Renal cortex interstitium (tissue), 11 donors: ENCODE measurements at regions not wholly inside any gene's neighbourhood (a gene's known extent, or its start where the extent isn't known, plus 50 kb on each side); places are given as distances from the start of the nearest gene placed in this dataset.

Experiments used
- DNase-seq, 11 donors: peaks; one replicate each; pipeline ENCODE4 v3.0.0-alpha.2; 2013; ENCODE audit warnings: low read depth in 9 of 11, low spot score in 4 of 11; ENCODE audit errors: extremely low read depth in 1 of 11

DNA sequence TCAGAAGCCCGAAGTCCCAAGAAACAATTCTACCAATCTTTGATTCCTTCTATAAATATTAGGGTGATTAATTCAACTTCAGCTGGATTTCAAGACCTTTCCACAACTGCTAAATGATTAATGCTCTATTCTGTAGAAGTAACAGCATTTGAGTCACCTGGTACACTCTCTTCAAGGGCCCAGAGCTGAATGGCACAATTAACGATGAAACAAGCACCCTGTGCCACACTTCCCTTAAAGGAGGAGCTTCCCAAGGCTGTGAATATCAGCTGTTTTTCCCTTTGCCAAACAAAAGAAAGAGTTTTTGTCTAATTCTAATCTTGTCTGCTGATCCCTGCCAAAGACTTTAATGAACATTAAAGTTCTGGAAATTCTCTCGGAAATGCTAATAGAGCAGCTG is 56.0 kb downstream of the BOD1L2 start:
- no peak for DNase-seq

DNA sequence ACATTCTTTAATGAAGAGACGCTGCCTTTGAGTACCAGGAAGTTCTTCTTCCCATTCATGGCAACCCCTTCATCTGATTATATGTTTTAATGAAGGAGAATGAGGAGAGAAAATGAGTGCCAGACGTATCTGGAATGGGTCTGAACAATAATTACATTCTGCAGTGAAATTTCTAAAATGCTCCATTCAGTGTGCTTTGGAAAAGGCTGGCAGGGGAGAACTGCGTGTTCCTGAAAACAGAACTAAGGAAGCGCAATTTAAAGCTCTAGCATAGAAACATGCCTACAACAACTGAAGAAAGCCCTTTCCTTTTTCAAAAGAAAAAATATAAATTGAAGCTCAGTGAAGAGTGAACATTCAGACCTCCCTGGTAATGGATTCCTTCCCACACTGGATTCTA is 58.8 kb downstream of the BOD1L2 start:
- no peak for DNase-seq

DNA sequence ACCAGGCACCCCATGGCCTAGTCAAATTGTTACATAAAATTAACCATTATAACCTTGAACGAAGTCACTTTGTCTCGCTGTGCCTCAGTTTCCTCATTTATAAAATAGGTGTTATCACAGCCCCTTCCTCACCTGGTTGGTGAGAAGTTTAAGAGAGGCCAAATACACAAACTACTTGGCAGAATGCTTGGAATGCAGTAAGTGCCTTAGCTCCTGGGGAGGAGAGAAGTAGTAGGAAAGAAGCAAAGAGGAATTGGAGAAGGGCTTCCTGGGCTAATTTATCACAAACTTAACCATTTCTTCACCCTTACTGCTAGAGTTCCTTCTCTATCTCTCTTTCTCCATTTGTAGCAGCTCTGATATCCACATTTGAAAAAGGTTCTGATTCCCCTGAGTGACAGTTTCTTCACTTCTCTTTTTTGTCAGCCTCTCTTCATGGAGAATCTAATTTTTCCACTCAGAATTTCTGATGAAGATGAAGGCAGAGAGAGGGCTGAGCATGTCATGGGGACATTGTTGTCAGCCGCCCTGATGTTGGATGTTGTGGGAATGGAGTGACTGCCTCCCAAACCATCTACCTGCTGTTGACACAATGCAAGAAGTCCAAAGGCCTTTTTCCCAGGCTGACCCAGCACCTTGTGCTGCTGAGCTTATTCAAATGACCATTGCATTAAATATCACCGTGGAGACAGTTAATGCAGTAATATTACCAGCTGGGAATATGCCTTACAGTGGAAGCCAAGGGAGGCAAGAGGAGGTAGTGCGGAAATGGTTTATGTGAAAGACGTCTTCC is 60.4 kb downstream of the BOD1L2 start:
- no peak for DNase-seq

DNA sequence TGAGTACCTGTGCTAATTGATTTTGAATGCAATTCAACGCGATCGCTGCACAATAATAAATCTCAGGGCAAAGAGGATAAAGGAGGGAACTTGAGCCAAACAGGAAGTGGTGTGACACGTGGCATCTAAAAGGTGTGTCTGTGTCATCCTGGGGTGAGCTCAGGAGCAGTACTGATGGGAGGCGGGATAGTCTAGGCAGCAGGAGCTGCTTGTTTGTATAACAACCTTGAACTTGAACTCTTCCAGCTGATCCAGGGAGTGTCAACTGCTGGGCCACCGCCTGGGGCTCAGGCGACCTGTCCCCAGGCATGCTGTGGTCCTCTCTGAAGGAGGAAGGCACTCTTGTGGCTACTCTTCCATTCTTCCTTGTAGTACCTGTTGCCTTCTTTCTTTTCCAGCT is 61.2 kb downstream of the BOD1L2 start:
- DNase-seq = no peak

DNA sequence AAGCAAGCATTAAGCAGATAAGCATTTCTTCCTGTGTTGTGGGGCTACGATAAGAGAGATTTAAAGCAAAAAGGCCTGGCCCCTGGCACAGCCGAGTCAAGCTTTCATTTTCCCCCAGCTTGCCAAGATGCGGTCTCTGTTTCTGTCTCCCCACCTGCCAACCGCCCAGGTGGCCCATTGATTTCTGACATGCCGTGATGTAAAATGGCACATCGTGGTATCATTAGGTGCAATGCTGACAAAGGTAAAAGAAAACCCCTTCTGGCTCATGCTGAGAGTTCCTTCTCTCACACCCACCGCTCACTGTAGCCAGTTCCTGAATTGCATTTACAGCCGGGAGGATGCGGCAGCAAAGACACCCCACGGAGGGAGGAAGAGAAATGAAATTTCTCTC is 62.8 kb downstream of the BOD1L2 start:
- no peak for DNase-seq

DNA sequence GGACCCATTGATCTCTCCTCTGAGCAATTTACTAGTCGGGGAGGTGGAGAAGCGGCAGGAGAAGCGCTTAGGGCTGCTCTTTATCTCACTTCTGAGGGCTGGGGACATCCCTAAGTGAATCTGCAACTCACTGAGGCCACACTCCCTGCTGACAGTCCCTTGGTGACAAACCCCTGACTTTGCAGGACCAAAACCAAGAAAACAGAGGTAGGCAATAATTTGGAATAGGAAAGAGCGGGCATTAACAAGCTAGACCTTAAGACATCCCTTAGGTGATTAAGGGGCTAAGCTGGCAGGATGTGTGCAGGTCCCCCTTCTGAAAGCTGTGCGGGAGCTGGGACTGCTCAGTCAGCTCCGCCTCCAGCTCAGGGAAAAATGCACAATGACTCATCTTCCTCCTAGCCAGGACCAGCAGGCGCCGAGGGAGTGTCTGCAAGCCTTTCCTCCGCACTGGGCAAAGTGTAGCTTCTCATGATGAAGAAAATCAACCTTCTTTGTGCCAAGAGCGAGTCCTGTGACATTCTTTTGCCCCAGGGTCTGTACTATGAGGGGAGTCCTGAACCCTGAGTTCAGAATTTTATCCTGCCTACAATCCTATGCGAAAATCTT is 63.3 kb downstream of the BOD1L2 start:
- peak in 1 of 11 donors; percentile 8 for DNase-seq

DNA sequence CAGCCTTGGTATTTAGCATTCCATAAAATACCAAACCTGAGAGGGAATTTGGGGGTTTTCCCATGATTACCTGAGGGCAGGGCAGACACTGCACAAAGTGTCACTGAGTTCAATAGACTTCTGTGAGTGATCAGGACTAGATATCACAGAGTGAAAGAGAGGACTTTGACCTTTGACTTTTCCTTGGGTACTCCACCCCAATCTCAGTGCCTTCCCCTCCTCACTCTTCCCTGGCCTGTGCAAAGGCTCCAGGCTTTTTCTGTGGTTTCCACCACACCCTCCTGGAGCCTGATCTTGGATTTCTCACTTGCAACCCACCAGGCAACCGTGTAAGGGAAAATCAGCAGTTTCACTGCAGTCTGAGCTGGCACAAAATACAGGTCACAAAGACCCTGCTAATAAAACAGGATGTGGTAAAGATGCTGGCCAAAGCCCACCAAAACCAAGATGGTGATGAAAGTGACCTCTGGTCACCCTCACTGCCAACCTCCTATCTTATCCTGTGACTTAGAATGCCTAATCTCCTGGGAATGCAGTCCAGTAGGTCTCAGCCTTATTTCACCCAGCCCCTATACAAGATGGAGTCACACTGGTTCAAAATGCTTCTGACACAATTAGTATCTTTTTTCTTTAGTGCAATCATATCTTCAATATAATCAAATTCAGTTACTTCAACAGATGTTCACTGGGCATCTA is 64.0 kb downstream of the BOD1L2 start:
- DNase-seq = no peak

DNA sequence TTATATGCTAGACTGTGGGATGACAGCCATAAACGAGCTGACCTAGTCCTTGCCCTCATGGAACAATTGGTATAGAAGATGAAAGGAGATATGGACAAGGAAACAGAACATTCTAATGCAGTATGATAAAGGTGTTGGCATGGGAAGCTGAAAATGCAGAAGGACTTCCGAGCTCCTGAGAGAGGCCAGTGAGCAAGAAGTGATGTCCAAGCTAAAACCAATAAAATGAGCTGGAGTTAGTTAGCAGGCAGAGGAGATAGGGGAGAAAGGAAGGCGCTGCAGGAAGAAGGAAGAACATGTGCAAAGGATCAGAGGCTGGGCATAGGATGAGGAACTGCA is 64.5 kb downstream of the BOD1L2 start:
- no peak for DNase-seq

DNA sequence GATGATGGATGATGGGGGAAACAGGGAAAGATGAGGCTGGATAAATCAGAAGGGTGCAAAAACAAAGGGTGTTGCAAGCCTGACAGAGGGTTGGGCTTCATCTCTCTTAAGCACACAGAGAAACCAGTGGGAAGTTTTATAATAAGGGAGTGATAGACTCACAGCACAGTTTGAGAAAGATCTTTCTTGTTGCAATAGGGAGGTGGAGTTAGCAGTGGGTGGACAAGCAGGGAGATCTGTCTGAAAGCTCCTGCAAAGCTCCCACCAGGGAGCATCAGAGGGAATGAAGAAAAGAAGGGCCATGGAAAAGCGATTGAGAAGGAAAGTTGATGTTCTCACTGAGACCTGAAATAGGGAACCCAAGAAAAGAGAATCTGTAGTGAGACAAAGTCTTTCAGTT is 64.9 kb downstream of the BOD1L2 start:
- no peak for DNase-seq

DNA sequence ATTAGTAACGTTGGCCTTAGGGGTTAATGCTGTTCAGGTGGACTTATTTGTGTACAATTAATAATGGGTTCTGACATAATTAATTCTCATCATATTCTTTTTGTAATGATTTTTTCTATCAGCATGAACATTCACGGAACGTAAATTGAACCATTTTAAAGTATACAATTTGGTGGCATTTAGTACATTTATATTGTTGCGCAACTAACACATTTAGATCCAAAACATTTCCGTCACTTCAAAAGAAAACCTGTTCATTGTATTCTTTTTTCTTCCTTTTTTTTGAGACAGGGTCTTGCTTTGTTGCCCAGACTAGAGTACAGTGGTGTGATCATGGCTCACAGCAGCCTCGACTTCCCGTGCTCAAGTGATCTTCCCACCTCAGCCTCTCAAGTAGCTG is 65.8 kb downstream of the BOD1L2 start:
- DNase-seq = no peak

DNA sequence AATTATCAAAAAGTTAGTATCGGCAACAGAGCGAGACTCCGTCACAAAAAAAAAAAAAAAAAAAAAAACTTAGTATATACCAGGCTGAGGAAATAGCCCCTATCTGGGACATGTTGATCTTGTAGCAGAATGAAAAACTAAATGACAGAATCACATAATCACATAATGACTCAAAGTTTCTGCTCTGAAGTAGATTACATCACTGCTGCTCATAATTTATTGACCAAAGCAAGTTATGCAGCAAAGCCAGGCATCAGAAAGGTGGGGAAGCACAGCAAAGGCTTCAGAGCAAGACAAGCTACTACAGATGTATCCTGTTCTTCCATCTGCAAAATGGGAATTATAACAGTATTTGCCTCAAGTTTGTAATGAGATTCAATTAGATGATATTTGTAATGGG is 68.1 kb downstream of the BOD1L2 start:
- DNase-seq = no peak

DNA sequence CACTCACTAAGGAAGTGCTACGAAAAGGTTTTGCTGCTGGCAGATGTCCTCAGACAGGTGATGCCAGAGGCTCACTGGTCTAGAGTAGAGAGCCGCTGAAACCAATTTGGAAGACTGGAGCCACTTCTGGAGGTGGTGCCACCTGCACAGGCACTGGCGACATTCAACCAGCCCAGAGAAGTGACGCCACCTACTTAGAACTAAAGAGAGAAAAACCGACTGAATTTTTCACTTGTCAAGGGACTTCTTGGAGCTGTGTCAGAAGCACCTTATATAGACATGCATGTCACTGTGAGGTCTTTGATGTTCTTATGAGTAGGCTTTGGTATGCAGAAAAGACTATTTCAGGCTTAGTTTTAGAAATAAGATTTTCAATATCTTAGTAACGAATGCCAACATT is 71.4 kb downstream of the BOD1L2 start:
- DNase-seq = no peak

DNA sequence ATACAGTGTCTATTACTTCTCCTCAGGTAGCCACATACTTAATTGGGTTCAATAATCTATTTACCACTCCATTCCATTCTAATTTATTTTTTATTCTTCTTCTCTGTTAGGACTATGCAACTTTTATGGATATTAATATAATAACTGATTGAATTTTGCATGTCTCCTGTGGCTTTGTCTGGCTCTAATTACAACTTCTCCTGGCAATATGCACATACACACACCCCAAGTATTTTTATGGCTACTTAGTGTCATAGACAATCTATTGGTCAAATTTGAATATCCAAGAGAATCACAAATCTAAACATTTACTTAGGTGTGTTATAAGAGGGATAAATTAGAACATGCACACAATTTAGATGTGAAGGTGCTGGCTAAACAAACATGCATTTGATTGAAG is 73.1 kb downstream of the BOD1L2 start:
- DNase-seq = no peak

DNA sequence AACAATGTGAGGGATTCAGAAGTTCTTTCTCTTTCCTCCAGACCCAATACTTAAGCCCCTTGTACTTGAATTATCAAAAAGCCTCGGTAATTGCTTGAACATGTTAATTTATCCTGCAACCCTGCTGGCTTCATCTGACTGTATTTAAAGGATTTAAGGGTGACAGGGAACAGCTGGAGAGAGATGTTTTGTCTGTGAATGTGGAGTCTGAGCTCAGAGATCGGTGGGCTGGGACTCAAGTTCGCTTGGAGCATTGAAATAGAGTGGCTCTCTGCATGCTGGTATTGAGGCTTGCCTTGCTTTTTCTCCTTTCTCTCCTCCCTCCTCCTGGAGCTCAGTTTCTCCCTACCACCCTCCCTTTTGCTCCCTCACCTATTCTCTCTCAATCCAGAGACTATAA is 73.6 kb downstream of the BOD1L2 start:
- DNase-seq = peak in 8 of 11 donors; percentile 26 to 73 (median 48)

DNA sequence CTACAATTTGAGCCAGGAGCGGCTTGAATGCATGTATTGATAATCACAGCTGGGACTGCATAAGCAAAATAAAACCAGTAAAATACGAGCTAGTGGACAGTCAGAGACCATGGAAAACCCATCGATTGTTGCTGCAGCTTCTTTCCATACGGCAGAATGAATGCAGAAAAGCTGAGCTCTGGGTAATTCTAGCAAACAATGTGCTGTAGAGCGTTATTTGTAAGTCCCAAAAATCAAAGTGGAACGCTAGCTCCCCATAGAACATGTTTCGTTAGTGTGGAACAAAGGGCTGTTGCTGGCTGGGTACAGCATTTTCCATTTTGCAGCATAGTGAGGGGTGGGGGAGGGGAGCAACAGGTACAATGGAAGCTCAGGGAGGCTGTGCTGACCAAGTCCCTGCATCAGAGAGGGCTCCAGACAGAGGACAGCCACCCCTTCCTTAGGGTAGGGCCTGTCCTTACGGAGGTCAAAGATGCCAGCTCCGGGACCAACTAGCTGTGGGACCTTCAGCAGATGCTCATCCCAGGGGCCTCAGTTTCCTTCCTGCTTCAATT is 74.1 kb downstream of the BOD1L2 start:
- no peak for DNase-seq

DNA sequence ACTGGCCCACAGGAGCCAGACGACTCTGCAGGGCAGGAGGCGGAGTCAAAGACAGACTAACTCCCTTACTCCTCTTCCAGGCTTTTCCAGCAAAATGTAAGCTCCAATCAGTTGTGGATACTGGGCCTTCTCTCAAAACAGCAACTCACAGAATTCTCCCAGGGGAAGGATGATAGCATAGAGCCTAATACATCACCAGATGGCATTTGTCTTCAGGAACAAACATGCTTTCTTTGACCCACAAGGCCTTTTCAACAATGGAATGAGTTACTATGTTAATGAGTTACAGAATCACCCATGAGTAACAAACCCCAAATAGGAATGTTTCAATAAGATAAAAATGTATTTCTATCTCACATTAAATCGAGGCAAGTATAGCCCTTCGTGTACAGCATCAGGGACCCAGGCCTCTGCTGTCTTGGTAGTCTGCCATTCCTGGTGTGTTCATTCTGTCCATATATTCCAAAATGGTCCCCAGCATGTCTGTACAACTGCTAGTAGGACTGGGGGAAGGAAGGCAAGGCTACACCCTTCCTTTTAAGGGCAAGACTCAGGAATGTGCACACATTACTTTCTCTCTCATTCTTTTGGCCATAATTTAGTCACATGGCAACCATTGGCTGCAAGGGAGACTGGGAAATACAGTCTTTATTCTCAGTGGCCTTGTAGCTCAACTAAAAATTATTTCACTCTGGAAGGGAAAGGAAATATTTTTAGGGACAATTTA is 76.4 kb downstream of the BOD1L2 start:
- peak in 3 of 11 donors; percentile 11 to 24 (median 19) for DNase-seq

DNA sequence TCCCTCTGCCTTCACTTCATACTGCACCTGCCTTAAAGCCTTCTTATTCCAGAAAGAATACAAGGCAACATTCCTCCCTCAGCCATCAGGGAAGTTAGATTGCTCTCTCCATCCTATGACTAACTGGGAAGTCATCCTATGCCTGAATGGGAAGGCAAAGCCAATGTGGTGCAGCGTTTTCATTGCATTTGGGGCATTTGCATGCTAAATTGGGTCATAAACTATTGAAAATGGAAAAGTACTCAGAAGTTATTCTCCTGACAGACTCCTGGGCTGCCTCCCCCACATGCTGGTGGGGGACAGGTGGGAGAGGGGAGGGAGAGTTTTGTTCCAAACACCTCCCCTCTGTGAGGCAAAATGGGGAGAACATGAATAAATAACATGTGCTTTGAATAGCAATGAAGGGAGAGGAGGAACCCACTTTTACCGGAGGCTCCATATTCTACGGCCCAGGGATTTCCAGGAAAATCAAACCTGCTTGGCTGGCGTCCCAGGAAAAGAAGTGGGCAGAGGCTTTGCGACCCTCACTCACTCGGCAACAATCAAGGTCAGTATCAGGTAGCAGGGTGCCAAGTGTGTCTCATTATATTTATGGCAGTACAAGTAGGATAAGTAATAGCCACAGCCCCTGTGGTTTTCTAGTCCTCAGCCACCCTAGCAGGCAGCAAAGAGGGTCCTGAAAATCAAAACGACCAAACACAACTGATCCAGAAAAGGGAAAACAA is 84.1 kb downstream of the BOD1L2 start:
- DNase-seq = no peak

DNA sequence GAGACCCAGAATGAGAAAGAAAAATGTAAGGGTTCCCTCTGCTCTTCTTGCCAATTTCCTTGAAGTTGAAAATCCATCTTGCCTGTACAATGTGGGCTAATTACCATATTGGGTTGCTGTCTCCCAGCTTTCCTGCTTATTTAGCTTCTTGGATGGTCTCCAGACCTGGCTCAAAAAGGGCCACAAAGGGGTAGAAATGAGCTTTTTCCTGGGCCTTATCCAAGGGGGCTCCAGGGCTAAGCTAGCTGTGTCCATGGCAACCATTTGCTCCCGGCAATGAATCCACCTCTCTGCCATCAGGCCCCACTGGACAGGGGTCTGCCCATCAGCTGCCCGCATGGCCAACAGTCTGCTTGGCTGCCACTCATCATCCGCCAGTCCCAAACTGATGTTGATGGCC is 85.0 kb downstream of the BOD1L2 start:
- DNase-seq = no peak

DNA sequence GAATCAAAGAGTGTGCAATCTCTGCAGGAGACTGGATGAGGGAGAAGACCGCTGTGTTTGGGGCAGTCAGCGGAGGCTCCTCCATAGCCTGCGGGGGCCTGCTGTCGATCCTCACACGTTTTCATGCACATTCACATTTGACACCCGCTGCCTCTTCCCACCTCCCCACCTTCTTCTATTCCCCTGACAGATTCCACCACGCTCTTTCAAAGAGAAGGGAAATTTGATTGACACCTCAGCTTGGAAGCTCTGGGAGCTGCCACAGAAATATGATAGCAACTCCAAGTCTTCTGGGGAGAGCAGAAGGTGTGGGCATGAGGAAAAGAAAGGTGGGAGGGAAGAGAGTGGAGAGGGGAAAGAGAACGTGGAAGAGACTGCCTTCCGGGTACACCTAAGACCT is 87.5 kb downstream of the BOD1L2 start:
- DNase-seq = no peak
